Activated naive CD4-positive, alpha-beta T cell treated with anti-CD3 and anti-CD28 coated beads, Interleukin-2, amount 50 U/mL, for 72 hours (primary cell): ENCODE measurements at regions not wholly inside any gene's neighbourhood (a gene's known extent, or its start where the extent isn't known, plus 50 kb on each side); places are given as distances from the start of the nearest gene placed in this dataset.
"Not testable (repeated sequence)": the region's sequence is repeated elsewhere in the genome, so short reads cannot be mapped to it uniquely, and the experiment has no call there.

Experiments
- ATAC-seq, 2 donors: fragments of 150-1000 bp; cut with Tn5 transposase; 2 replicates each; pipeline ENCODE4 v1.10.0; 2021; ENCODE audit warnings: mild to moderate bottlenecking in 2 of 2, moderate library complexity in 2 of 2
- DNase-seq, 2 donors: peaks; one replicate each; pipeline ENCODE4 v3.0.0; 2021 to 2022; ENCODE audit warnings: low spot score in 2 of 2
- H3K27ac Mint-ChIP-seq, 2 donors: one replicate each; pipeline ENCODE4 v1.8.0; 2022; ENCODE audit warnings: mild to moderate bottlenecking in 2 of 2, mixed read lengths in 2 of 2
- H3K36me3 Mint-ChIP-seq, 2 donors: one replicate each; pipeline ENCODE4 v1.8.0; 2022; ENCODE audit warnings: mixed read lengths in 2 of 2
- H3K9me3 Mint-ChIP-seq, 2 donors: one replicate each; pipeline ENCODE4 v1.8.0; 2022; ENCODE audit warnings: mixed read lengths in 2 of 2

DNA sequence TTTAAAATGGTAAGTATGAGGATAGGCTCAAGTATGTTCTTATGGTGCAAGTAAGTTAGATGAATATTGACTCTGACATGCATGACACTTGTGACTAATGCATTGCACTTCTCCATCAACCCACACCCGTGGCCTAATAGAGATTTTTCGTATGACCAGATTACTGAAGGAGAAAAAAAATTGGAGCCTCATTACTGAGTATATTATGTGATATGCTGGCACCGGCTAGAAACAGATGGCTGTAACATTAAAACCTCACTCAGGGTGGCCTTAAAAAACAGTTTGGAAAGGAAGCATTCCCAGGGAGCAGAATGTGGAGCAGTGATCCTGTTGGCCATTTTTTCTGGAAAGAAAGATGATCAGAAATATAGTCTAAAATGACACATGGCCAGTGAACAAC is 766.4 kb downstream of the PRELID2 start:
- Mint-ChIP-seq H3K27ac (no peak overlapping the region), H3K9me3 (peaks cover 4 to 8% of the 10 kb centered on the region in 2 donors), H3K36me3 (no peaks in the 10 kb centered on the region)
- ATAC-seq (no peak), DNase-seq (no peak)

DNA sequence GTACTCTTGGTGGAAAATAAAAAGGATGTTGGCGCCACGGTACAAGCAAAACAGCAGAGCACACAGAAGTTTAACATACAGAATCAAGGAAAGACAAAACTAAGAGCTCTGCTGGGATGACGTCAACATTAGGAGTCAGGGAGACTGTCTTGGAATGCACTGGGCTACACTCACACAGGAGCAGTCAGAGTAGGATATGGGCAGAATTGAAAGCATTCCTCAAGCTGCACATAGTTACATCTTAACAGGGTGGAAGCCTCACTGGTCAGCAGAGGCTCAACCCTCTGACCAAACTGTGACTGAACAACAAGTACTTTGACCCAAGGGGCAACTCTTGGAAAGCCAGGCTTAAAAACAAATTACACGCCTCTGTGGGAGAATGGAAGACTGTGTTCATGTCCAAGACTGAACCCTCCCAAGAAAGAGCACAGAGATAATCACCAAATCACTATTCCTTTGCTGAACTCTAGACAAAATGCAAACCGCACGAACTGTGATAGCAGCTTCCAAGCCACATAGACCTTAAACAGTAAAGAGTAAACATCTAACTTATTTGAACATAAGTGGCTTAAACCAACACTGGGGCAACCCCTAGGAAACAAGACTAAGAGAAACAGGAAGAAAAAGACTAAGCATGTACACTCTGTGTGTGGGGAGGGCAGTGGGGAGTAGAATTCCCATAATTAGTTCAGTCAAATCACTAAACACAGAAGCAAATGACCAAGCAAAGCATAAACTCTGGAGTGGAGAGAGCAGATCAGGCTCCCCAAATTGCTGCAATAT is 772.7 kb downstream of the PRELID2 start:
- ATAC-seq (no peak), DNase-seq (no peak)
- Mint-ChIP-seq H3K27ac (no peak overlapping the region), H3K36me3 (no peaks in the 10 kb centered on the region), H3K9me3 (peaks cover 10 to 11% of the 10 kb centered on the region in 2 donors)

DNA sequence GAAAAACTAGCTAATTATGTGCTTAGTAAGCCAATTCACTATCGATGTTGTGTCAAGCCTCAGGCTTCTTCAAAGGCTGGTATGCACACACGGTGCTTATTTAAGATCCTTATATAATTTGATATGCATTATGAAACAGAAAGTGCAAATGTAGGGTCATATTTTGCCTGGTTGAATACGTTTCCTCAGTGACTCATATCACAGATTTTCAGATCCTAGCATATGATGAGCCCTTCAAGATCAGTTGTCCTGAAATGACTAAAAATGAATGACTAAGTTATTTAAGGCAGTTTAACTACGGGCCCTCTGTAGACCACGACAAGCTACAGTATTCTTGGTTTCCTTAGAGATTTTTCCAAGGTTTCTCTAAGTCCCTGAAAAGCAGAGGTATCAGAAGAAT is 778.3 kb downstream of the PRELID2 start:
- DNase-seq, result no peak
- H3K9me3 Mint-ChIP-seq, result peaks cover 0 to 2% of the 10 kb centered on the region in 2 donors
- no peak overlapping the region for H3K27ac Mint-ChIP-seq
- peak in 1 of 2 donors; percentile 94 for ATAC-seq
- no peaks in the 10 kb centered on the region for H3K36me3 Mint-ChIP-seq

DNA sequence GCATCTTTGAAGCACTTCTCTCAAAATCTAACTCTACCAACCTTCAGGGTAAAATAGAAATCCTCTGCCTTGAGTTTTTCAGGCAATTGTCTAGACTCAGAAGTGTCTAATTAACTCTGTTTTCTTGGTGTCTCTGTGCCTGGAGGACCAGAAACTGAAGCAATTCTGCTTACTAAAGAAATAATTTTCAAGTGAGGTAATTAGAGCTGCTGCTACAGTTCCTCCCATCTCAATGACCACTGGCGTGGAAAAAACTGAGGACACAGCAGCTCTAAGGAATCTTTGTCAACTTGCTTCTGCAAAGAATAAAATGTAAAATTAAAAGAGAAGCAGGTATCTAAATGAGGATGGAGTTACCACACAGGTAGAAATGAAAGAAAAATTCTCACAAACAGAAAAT is 785.0 kb downstream of the PRELID2 start:
- peaks cover 11 to 14% of the 10 kb centered on the region in 2 donors for H3K9me3 Mint-ChIP-seq
- DNase-seq (no peak), ATAC-seq (no peak)
- no peaks in the 10 kb centered on the region for H3K36me3 Mint-ChIP-seq
- H3K27ac Mint-ChIP-seq, result no peak overlapping the region

DNA sequence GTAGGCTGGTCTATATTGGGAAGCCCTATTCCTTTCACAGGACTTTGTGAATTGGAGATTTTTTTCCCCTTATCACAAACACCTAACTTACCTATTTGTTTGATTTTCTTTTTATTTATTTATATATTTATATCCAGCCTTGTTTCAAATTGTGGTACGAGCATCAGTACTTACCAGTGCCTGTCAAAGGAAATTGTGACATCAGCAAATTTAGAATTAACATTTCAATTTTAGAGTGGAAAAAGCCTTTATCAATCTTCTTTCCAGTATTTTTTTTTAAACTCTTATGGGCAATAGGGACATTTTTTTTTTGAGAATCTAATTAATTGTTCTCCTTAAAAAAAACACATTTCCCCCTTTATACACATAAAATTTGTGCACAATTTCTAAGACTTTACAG is 790.2 kb downstream of the PRELID2 start:
- H3K36me3 Mint-ChIP-seq, result no peaks in the 10 kb centered on the region
- no peak overlapping the region for H3K27ac Mint-ChIP-seq
- DNase-seq (no peak), ATAC-seq (no peak)
- peaks cover 10 to 20% of the 10 kb centered on the region in 2 donors for H3K9me3 Mint-ChIP-seq

DNA sequence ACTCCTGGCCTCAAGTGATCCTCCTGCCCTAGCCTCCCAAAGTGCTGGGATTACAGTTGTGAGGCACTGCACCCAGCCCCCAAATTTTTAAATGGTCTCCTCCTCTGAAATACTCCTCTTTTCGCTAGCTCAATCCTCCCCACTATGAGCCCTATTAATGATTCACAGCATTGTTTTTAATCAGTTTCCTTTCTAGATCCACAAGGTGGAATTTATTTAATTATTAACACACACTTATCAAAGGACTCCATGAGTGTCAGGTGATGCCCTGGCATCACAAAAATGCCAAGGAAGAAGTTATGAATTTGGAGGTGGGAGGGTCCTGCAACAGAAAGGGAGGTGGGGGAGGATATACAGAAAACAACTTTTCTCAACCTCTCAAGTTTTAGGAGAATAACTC is 806.5 kb downstream of the PRELID2 start:
- Mint-ChIP-seq H3K36me3 (no peaks in the 10 kb centered on the region), H3K9me3 (peaks cover 8 to 17% of the 10 kb centered on the region in 2 donors), H3K27ac (no peak overlapping the region)
- no peak for DNase-seq
- ATAC-seq, result no peak

DNA sequence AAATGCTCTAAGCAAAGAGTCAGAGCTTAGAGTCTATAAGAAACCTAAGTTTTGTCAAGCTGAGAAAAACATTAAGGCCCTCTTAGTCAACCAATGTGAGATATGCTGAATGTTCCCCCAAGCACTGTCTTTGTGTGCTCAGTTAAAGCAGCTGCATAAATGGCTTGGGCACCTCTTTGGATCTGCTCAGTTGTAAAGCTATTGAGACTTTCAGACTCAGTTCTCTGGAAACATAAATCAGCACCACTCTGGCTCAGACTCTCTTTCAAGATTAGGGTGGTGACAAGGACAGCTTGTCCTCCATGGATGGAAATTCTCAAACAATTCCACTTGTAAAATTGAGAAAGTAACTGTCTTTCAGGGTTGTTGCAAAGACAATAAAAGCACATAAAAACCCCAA is 807.9 kb downstream of the PRELID2 start:
- Mint-ChIP-seq H3K9me3 (peaks cover 8 to 17% of the 10 kb centered on the region in 2 donors), H3K27ac (no peak overlapping the region), H3K36me3 (no peaks in the 10 kb centered on the region)
- ATAC-seq, result no peak
- no peak for DNase-seq

DNA sequence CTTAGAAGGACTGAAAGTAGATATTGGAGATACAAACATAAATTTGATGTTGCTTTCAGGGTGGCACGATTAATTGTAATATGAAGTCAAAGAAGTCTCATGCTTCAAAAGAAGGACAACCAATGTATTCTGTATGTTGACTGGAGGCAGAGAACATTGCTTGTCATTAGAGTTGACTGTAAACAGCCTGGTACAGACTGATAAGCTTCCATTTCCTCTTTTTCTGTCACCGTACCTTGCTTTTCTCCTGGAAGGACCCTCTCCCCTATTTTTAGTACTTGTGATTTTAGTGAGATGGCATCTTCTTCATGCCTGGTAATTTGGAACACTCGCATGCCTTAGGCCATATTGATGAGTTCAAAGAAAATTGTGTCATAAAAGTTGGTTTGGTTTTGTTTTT is 809.4 kb downstream of the PRELID2 start:
- Mint-ChIP-seq H3K9me3 (peaks cover 4 to 17% of the 10 kb centered on the region in 2 donors), H3K36me3 (no peaks in the 10 kb centered on the region), H3K27ac (no peak overlapping the region)
- DNase-seq, result no peak
- no peak for ATAC-seq

DNA sequence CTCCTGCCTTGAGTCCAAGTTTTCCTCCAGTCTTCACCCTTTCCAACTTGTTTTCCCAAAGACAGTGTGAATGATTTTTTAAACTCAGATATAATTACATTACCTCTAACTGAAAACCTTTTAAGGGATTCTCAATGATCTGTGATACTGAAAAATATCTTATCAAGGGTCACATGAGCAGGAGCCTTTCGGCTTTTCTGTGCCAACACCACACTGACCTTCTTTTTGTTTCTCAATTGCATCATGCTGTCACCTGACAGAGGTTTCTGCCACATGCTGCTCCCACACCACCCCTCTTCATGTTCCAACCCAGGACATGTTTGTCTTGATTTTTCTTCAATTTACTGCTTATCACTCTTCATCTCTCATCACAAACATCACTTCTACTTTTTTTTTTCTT is 820.0 kb downstream of the PRELID2 start:
- Mint-ChIP-seq H3K27ac (no peak overlapping the region), H3K9me3 (peaks cover 14 to 23% of the 10 kb centered on the region in 2 donors), H3K36me3 (no peaks in the 10 kb centered on the region)
- DNase-seq (no peak), ATAC-seq (no peak)

DNA sequence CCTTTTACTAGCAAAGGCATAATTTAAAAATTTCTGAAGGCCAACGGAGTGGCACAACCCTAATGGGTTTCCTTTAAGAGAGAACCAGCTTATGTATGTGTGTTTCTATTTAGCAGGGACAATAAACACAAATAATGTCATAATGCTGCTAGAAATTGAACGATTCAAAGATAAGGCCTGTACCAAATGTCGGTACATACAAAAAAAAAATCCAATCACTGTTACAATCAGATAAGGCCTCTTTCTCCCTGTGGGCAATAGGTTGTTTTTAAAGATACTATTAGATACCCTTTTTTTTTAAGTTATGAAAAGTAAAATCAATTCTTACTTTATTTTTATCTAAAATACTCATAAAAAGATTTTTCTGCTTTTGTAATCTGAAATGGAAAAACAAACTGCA is 821.0 kb downstream of the PRELID2 start:
- no peak for DNase-seq
- Mint-ChIP-seq H3K36me3 (no peaks in the 10 kb centered on the region), H3K27ac (no peak overlapping the region), H3K9me3 (peaks cover 14 to 30% of the 10 kb centered on the region in 2 donors)
- ATAC-seq, result no peak

DNA sequence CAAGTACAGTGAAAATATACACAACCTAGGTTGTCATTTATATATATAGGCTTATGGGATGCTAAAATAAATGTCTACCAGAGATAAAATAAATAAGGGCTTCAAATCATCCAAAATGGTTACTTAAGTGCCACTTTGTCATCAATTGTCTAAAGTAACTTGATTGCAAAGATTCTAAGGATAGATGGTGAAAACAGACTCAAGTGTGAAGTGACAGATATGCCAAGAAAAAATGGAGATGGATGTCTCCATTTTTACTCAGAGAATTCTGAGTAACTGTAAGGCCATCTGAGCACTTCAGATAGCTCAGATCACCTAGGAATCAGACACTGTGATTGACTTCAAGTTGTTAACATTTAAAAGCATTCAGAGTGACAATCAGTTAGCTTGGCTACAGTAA is 824.3 kb downstream of the PRELID2 start:
- Mint-ChIP-seq H3K36me3 (no peaks in the 10 kb centered on the region), H3K27ac (no peak overlapping the region), H3K9me3 (peaks cover 4 to 21% of the 10 kb centered on the region in 2 donors)
- ATAC-seq (no peak), DNase-seq (no peak)

DNA sequence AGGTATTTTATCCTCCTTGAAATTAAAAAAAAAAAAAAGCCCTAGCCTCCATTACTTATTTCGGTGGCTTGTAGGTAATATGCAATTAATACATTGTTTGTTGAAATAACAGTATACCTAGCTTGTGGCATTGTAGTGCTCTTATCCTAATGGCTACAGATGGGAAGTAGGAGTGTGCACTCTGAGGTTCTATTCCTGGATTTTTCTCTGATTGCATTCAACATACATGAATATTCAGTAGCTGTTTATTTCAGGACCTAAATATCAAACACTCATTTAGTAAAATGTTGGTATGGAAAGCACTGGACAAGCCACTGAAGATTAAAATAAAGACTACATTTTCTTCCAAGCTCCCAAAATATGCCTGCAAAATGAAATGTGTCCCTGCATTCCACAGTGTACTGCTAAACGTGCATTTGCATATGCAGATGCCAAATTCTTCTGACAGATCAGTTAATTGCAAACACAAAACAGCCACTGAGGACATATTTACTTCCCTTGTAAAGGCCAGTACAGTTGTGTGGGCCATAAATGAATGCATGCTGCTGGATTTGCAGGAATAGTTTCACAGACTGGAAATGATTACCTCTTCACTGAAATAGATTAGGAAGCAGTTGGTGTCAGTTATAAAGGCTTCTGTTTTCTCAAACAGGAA is 826.1 kb downstream of the PRELID2 start:
- DNase-seq (no peak), ATAC-seq (no peak)
- no peaks in the 10 kb centered on the region for H3K36me3 Mint-ChIP-seq
- H3K9me3 Mint-ChIP-seq, result peaks cover 0 to 15% of the 10 kb centered on the region in 2 donors
- no peak overlapping the region for H3K27ac Mint-ChIP-seq

DNA sequence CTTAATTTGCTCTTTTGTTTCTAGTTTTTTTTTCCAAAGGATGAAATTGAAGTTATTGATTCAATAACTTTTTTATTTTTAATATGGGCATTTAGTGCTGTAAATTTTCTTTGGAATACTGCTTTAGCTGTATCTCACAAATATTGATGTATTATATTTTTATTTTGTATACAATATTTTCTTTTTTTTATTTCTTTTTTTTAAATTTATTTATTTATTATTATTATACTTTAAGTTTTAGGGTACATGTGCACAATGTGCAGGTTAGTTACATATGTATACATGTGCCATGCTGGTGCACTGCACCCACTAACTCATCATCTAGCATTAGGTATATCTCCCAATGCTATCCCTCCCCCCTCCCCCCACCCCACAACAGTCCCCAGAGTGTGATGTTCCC is 823.7 kb downstream of the KCTD16 start:
- DNase-seq, H3K36me3 Mint-ChIP-seq, H3K27ac Mint-ChIP-seq, ATAC-seq, H3K9me3 Mint-ChIP-seq: not testable (repeated sequence)

DNA sequence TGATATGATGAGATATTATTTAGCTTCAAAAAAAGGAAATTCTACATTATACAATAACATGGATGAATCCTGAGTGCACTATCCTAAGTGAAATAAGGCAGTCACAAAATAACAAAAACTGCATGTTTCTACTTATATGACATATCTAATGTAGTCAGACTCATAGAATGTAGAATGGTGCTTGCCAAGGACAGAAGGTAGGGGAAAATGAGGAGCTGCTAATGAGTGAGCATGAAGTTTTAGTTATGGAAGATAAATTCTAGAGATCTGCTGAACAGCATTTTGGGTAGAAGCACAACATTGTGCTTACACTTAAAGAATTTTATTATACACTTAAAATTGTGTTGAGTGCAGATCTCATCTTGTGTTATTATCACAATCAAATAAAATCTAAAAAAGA is 812.4 kb downstream of the KCTD16 start:
- H3K9me3 Mint-ChIP-seq, result peaks cover 16 to 23% of the 10 kb centered on the region in 2 donors
- H3K36me3 Mint-ChIP-seq, result peaks cover 0 to 7% of the 10 kb centered on the region in 2 donors
- ATAC-seq (no peak), DNase-seq (no peak)
- no peak overlapping the region for H3K27ac Mint-ChIP-seq

DNA sequence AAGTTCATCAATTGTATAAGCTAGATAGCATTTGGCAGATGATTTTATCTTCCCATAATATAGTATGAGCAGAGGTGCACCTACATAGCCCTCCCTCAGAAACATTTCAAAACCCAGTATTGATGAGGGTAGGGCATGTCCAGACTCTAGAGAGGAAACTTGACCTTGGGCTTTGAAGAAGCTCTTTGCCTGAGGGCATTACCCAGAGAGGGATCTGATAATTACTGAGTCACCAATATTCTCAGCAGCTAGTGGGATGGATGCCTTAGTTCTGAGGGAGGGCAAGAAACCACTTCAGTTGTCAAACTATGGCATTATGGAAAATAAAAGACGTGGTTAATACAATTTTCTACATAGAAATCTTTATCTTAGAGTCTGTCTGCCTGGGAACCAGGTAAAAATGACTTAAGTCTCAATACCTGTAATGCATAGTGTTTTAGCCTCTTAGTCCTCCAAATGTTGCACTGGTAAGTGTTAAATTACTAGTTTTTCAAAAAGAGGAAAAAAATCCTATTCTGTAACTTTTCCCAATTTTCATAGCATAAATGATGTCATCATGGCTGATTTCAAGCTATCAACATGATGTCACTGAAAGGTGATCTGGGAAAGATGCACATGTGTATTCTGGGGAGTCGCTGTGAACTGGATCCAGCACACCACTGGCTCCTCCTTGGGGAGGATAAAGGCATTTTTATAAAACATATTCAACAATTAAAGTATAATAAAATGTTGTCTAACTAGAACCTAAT is 809.0 kb downstream of the KCTD16 start:
- peaks cover 0 to 6% of the 10 kb centered on the region in 2 donors for H3K9me3 Mint-ChIP-seq
- H3K27ac Mint-ChIP-seq, result no peak overlapping the region
- DNase-seq, result no peak
- no peaks in the 10 kb centered on the region for H3K36me3 Mint-ChIP-seq
- ATAC-seq, result no peak

DNA sequence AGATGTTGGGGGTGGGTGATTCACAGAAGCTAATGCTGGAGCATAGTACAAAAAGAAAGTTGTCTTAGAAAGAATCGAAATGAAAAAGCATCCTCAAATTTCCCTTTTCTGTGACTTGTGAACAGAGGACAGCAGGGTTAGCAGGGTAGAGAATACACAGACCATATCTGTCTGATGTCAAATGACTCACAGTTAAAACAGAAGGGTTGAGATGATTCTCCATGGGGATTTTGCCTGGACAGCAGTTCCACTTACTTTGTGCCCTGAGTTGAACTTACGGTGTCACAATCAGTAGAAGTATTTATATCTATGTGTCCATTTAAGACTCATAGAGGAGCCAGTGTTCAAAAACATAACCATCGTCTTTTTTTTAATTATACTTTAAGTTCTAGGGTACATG is 801.6 kb downstream of the KCTD16 start:
- Mint-ChIP-seq H3K9me3 (peaks cover 15 to 18% of the 10 kb centered on the region in 2 donors), H3K36me3 (no peaks in the 10 kb centered on the region), H3K27ac (no peak overlapping the region)
- DNase-seq (no peak), ATAC-seq (no peak)

DNA sequence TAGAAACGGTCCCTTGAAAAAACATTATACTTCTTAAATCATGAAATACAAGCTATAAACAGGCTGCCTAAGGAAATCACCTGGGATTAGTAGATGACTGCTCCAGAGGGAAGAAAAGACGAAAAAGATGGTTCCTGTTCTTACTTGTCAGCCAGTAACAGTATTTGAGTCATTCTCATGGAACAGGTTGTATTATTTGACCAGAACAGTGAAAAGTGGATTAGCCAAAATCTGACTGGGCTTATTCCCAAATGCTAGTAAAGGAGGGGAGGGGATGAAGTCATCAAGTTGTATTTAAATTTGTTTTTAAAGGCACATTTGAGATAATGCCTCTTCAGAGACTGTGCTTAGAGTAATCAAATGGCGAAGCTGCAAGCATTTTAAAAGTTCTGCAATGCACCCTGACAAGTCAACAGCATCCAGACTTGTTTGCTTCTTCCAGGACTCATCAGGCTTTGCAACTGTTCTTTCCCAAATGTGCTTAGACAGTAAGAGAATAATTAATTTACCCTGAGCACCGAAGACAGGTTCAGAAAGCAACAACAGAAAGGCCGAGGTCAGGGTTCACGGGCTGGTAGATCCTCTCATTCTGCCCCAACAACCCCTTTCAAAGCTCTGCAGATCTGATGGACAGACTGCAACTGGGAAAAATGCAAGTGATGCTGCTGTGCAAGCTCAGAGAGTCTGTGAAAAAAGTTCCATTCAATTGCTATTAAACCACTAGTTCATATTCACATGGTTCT is 800.6 kb downstream of the KCTD16 start:
- DNase-seq (no peak), ATAC-seq (no peak)
- H3K27ac Mint-ChIP-seq, result no peak overlapping the region
- no peaks in the 10 kb centered on the region for H3K36me3 Mint-ChIP-seq
- peaks cover 22% of the 10 kb centered on the region in 2 donors for H3K9me3 Mint-ChIP-seq
